K562 (cell line): ENCODE measurements at regions not wholly inside any gene's neighbourhood (a gene's known extent, or its start where the extent isn't known, plus 50 kb on each side); places are given as distances from the start of the nearest gene placed in this dataset.

Source experiments
- ATAC-seq: fragments of 200-7000 bp; cut with Tn5 transposase; 3 replicates; pipeline ENCODE4 v1.9.1; 2020; ENCODE audit warnings: moderate library complexity
- BruUV-seq: library from RNA; stranded (reverse); fragments of 400-500 nt; replicated peaks from 2 replicates; lab custom pipeline; 2021; lab: Mats Ljungman, UMichigan
- CTCF ChIA-PET: fragments of 300-600 bp; formaldehyde crosslinking; extraction: SDS; loops from one replicate; lab custom pipeline; 2021; ENCODE audit warnings: low intra/inter-chr PET ratio; lab: Yijun Ruan, JAX
- POLR2A ChIA-PET: fragments of 300-600, 350-650 bp; sonication (Branson Sonifier 250); formaldehyde crosslinking; extraction: SDS; loops from one replicate; lab custom pipeline; 2021; ENCODE audit warnings: antibody characterized with exemption, inconsistent platforms; lab: Yijun Ruan, JAX
- DNase-seq, 4 experiments: peaks; one replicate each; pipeline versions ENCODE4 v3.0.0 to v3.0.0-alpha.2; 2011 to 2018; ENCODE audit warnings: low spot score in 3 of 4, mixed read lengths in 3 of 4; ENCODE audit errors: extremely low read depth in 1 of 4
- FAIRE-seq: peaks from 2 replicates; lab custom pipeline; 2011; peaks lifted over from hg19 to GRCh38; lab: Jason Lieb, UNC
- H2AFZ ChIP-seq: 2 replicates; pipeline ENCODE4 v1.6.0; 2011; ENCODE audit warnings: low read depth, low read length, control low read depth, inconsistent platforms
- H3K27ac ChIP-seq: fragments of 200-600 bp; 3 replicates; pipeline ENCODE4 v1.8.0; 2011; ENCODE audit warnings: low read depth, mild to moderate bottlenecking, control low read depth, inconsistent platforms, low read length, moderate library complexity, mixed read lengths; ENCODE audit errors: extremely low read depth
- H3K27me3 ChIP-seq, 2 experiments: fragments of 300-600 bp in 1 of 2; 2 replicates in 1 of 2; 3 replicates in 1 of 2; pipeline versions ENCODE4 v1.6.0 to v1.8.0; 2011; ENCODE audit warnings: inconsistent platforms in 2 of 2, low read length in 2 of 2, mild to moderate bottlenecking in 1 of 2, mixed read lengths in 1 of 2, moderate library complexity in 1 of 2; ENCODE audit not compliant: control insufficient read depth in 2 of 2, insufficient read depth in 2 of 2
- H3K36me3 ChIP-seq: fragments of 300-600 bp; 3 replicates; pipeline ENCODE4 v1.8.0; 2011; ENCODE audit warnings: mild to moderate bottlenecking, low read length, inconsistent platforms; ENCODE audit not compliant: control insufficient read depth, insufficient read depth
- H3K4me1 ChIP-seq, 2 experiments: fragments of 200-600 bp in 1 of 2; replicated peaks in 1 of 2; 2 replicates in 1 of 2; 3 replicates in 1 of 2; pipeline versions ENCODE4 v1.5.1 to v1.8.0; 2011; ENCODE audit warnings: inconsistent platforms in 2 of 2, low read length in 2 of 2, mild to moderate bottlenecking in 1 of 2, mixed read lengths in 1 of 2, moderate library complexity in 1 of 2; ENCODE audit not compliant: control insufficient read depth in 2 of 2, insufficient read depth in 2 of 2
- H3K4me2 ChIP-seq: 2 replicates; pipeline ENCODE4 v1.6.1; 2011; ENCODE audit warnings: low read length, control low read depth, inconsistent platforms, mixed read lengths; ENCODE audit not compliant: insufficient read depth
- H3K4me3 ChIP-seq: fragments of 200-600 bp; sonication (generic), shearing (Covaris generic); 2 replicates; pipeline ENCODE4 v1.5.1; 2016; ENCODE audit warnings: control low read depth, inconsistent platforms
- H3K79me2 ChIP-seq: fragments of 200-600 bp; 3 replicates; pipeline ENCODE4 v1.8.0; 2011; ENCODE audit warnings: low read length, inconsistent platforms; ENCODE audit not compliant: control insufficient read depth, insufficient read depth
- H3K9ac ChIP-seq, 2 experiments: 2 replicates each; pipeline versions ENCODE4 v1.6.0 to v1.6.1; 2011; ENCODE audit warnings: low read depth in 2 of 2, low read length in 2 of 2, control low read depth in 1 of 2, inconsistent platforms in 1 of 2, mild to moderate bottlenecking in 1 of 2, mixed read lengths in 1 of 2; ENCODE audit not compliant: insufficient read depth in 1 of 2
- H3K9me1 ChIP-seq: one replicate; pipeline ENCODE4 v1.6.0; 2011; ENCODE audit warnings: inconsistent platforms, mild to moderate bottlenecking, low read length, moderate library complexity; ENCODE audit not compliant: control insufficient read depth, insufficient read depth
- H3K9me3 ChIP-seq: replicated peaks from 2 replicates; pipeline ENCODE4 v1.5.1; 2011; ENCODE audit warnings: low read depth, low read length, inconsistent platforms; ENCODE audit not compliant: control insufficient read depth, insufficient read depth
- H4K20me1 ChIP-seq: replicated peaks from 2 replicates; pipeline ENCODE4 v1.6.1; 2011; ENCODE audit warnings: low read length, inconsistent platforms, mixed read lengths; ENCODE audit not compliant: control insufficient read depth, insufficient read depth
- ATF2 ChIP-seq: sonication (generic); formaldehyde crosslinking; IDR thresholded peaks from 2 replicates; pipeline ENCODE4 v1.8.1; 2022; ENCODE audit warnings: missing genetic modification reagents
- GATAD2B ChIP-seq: fragments of 450-650 bp; IDR thresholded peaks from 2 replicates; pipeline ENCODE4 v1.6.1; 2017; ENCODE audit warnings: mild to moderate bottlenecking, borderline replicate concordance
- JUN ChIP-seq, 2 experiments: sonication (generic) in 1 of 2; formaldehyde crosslinking in 1 of 2; IDR thresholded peaks; 2 replicates each; pipeline versions ENCODE4 v1.6.1 to v1.8.0; 2012 to 2022; ENCODE audit warnings: borderline replicate concordance in 2 of 2, mild to moderate bottlenecking in 2 of 2, improper control_type of control experiment in 1 of 2, low read depth in 1 of 2, low read length in 1 of 2, missing genetic modification reagents in 1 of 2
- LARP7 ChIP-seq: fragments of 450-650 bp; IDR thresholded peaks from 2 replicates; pipeline ENCODE4 v1.6.1; 2016
- NR3C1 ChIP-seq: sonication (generic); formaldehyde crosslinking; IDR thresholded peaks from 2 replicates; pipeline ENCODE4 v1.8.1; 2022; ENCODE audit warnings: missing genetic modification reagents
- SP2 ChIP-seq: IDR thresholded peaks from 2 replicates; pipeline ENCODE4 v1.6.1; 2011; ENCODE audit warnings: mild to moderate bottlenecking, low read depth, low read length, moderate library complexity; ENCODE audit not compliant: poor library complexity, severe bottlenecking; ENCODE audit errors: extremely low read depth
- SRSF9 ChIP-seq: fragments of 200-400 bp; formaldehyde crosslinking; IDR thresholded peaks from 2 replicates; pipeline ENCODE4 v1.6.1; 2017; ENCODE audit warnings: low read depth, low read length, borderline replicate concordance
- ZBED1 ChIP-seq: IDR thresholded peaks from 2 replicates; pipeline ENCODE4 v1.6.1; 2014
- ZKSCAN1 ChIP-seq: fragments of 150-350 bp; IDR thresholded peaks from 2 replicates; pipeline ENCODE4 v1.6.1; 2016; ENCODE audit warnings: low read depth, low read length
- ZNF740 ChIP-seq, 3 experiments: fragments of 200-800 bp in 1 of 3; sonication (Bioruptor generic) in 1 of 3; sonication (generic) in 1 of 3; formaldehyde crosslinking in 1 of 3; IDR thresholded peaks; 2 replicates each; pipeline versions ENCODE4 v1.6.1 to v1.8.0; 2016 to 2022; ENCODE audit warnings: mild to moderate bottlenecking in 2 of 3, missing compliant biosample characterization in 2 of 3, missing genetic modification characterization in 2 of 3, missing genetic modification reagents in 1 of 3
- WGBS: fragments of 100-300 bp; shearing (Covaris generic); methylation state at CpG from one replicate; pipeline ENCODE4 v1.1.6; 2016; ENCODE audit warnings: low coverage, mixed read lengths; ENCODE audit not compliant: insufficient coverage; ENCODE audit errors: missing lambda C conversion rate; 5-methylcytosine and 5-hydroxymethylcytosine counted together
- in situ Hi-C: fragments of 300-500 bp; cut with MboI; formaldehyde crosslinking; loops from 4 replicates; pipeline ENCODE4 v1.15.0; 2018; ENCODE audit warnings: inconsistent platforms, mixed read lengths
- intact Hi-C: fragments of 100-400 bp; cut with micrococcal nuclease; formaldehyde crosslinking; loops from 2 replicates; pipeline ENCODE4 v1.14.2; 2022

- 0% methylated on average over 3 of the region's 3 CpGs for WGBS
- TF ChIP-seq LARP7 (no peak), SP2 (no peak), ZNF740 (CRISPR knock-in tag; IDR thresholded peaks at IDR 0.05) (no peak), ZNF740 (tag; IDR thresholded peaks at IDR 0.05) (no peak), JUN (IDR thresholded peaks at IDR 0.05; ENCODE audit: borderline replicate concordance, low read depth, low read length) (no peak), JUN (CRISPR knock-in tag; IDR thresholded peaks at IDR 0.05; ENCODE audit: borderline replicate concordance) (no peak), ZBED1 (no peak), NR3C1 (CRISPR knock-in tag) (no peak), SRSF9 (no peak), GATAD2B (no peak), ZKSCAN1 (no peak), ATF2 (no peak)
- in situ Hi-C loops, result no loop called here
- no peak for FAIRE-seq
- Histone ChIP-seq H3K4me2 (no peak overlapping the region), H2AFZ (no peak overlapping the region), H3K4me1 (no peaks in the 10 kb centered on the region), H3K9me3 (no peaks in the 10 kb centered on the region), H3K27ac (no peak overlapping the region), H3K4me3 (no peak overlapping the region), H3K27me3 (no peaks in the 10 kb centered on the region), H3K9ac (no peak overlapping the region), H3K79me2 (no peaks in the 10 kb centered on the region), H3K36me3 (no peaks in the 10 kb centered on the region), H4K20me1 (no peaks in the 10 kb centered on the region), H3K9me1 (no peaks in the 10 kb centered on the region)
- DNase-seq, result no peak
- intact Hi-C loops, result no loop called here
- ChIA-PET CTCF (no interaction called here), POLR2A (no interaction called here)
- BruUV-seq, result no TSS peak
- ATAC-seq, result no peak
Measured at GRCh38 chr5:107230367-107230766, 440.4 kb downstream of the EFNA5 start.
